ENCODE measurements at regions not wholly inside any gene's neighbourhood (a gene's known extent, or its start where the extent isn't known, plus 50 kb on each side); places are given as distances from the start of the nearest gene placed in this dataset.
"Not testable (repeated sequence)": the region's sequence is repeated elsewhere in the genome, so short reads cannot be mapped to it uniquely, and the experiment has no call there.

- not testable (repeated sequence) for H3K9me3 Mint-ChIP-seq; H3K27ac Mint-ChIP-seq; H3K36me3 ChIP-seq (ENCODE audit: control insufficient read depth, insufficient read depth, low read length); H3K4me1 Mint-ChIP-seq; H3K9me3 ChIP-seq (ENCODE audit: control insufficient read depth, low read length); H3K27ac ChIP-seq (ENCODE audit: low read depth, low read length); H3K4me3 Mint-ChIP-seq; H3K4me3 ChIP-seq (ENCODE audit: low read length); H3K27me3 Mint-ChIP-seq (ENCODE audit: insufficient read depth); DNase-seq; H3K9ac ChIP-seq (ENCODE audit: extremely low read depth, low read length, poor library complexity, severe bottlenecking); H3K36me3 Mint-ChIP-seq (ENCODE audit: low read depth); H3K27me3 ChIP-seq (ENCODE audit: control insufficient read depth, insufficient read depth, low read length, poor library complexity, severe bottlenecking); H3K4me1 ChIP-seq (ENCODE audit: control insufficient read depth, insufficient read depth, low read length)
- WGBS, 2 experiments (ENCODE audit: insufficient coverage in 1 of 2, insufficient read length in 1 of 2): 68% methylated on average over 7 of the region's 16 CpGs; no CpG with 5 or more reads in 1 of the 2 experiments
These were observed 478.7 kb downstream of the TP53TG3F start for GRCh38 chr16:33938097-33938496.

- H3K4me1 ChIP-seq (ENCODE audit: control insufficient read depth, insufficient read depth, low read length); H3K36me3 Mint-ChIP-seq (ENCODE audit: low read depth); H3K27ac ChIP-seq (ENCODE audit: low read depth, low read length); H3K4me3 ChIP-seq (ENCODE audit: low read length); DNase-seq; H3K27me3 Mint-ChIP-seq (ENCODE audit: insufficient read depth); H3K9me3 Mint-ChIP-seq; H3K27me3 ChIP-seq (ENCODE audit: control insufficient read depth, insufficient read depth, low read length, poor library complexity, severe bottlenecking); H3K4me1 Mint-ChIP-seq; H3K9me3 ChIP-seq (ENCODE audit: control insufficient read depth, low read length); H3K36me3 ChIP-seq (ENCODE audit: control insufficient read depth, insufficient read depth, low read length); H3K9ac ChIP-seq (ENCODE audit: extremely low read depth, low read length, poor library complexity, severe bottlenecking); H3K27ac Mint-ChIP-seq; H3K4me3 Mint-ChIP-seq: not testable (repeated sequence)
- WGBS, 2 experiments (ENCODE audit: insufficient coverage in 1 of 2, insufficient read length in 1 of 2): no CpG with 5 or more reads among the region's 7 CpGs
These were observed 502.1 kb downstream of the TP53TG3F start for GRCh38 chr16:33961536-33961935.

- not testable (repeated sequence) for H3K4me3 Mint-ChIP-seq; H3K36me3 ChIP-seq (ENCODE audit: control insufficient read depth, insufficient read depth, low read length); H3K4me3 ChIP-seq (ENCODE audit: low read length); DNase-seq; H3K27ac ChIP-seq (ENCODE audit: low read depth, low read length); H3K27me3 ChIP-seq (ENCODE audit: control insufficient read depth, insufficient read depth, low read length, poor library complexity, severe bottlenecking); H3K27me3 Mint-ChIP-seq (ENCODE audit: insufficient read depth); H3K36me3 Mint-ChIP-seq (ENCODE audit: low read depth); H3K9me3 ChIP-seq (ENCODE audit: control insufficient read depth, low read length); H3K9me3 Mint-ChIP-seq; H3K9ac ChIP-seq (ENCODE audit: extremely low read depth, low read length, poor library complexity, severe bottlenecking); H3K4me1 Mint-ChIP-seq; H3K4me1 ChIP-seq (ENCODE audit: control insufficient read depth, insufficient read depth, low read length); H3K27ac Mint-ChIP-seq
- no CpG with 5 or more reads among the region's 2 CpGs for WGBS, 2 experiments (ENCODE audit: insufficient coverage in 1 of 2, insufficient read length in 1 of 2)
These were observed 506.1 kb downstream of the TP53TG3F start for GRCh38 chr16:33965534-33965933.

- H3K36me3 Mint-ChIP-seq (ENCODE audit: low read depth); H3K4me1 Mint-ChIP-seq; H3K4me1 ChIP-seq (ENCODE audit: control insufficient read depth, insufficient read depth, low read length); H3K27me3 ChIP-seq (ENCODE audit: control insufficient read depth, insufficient read depth, low read length, poor library complexity, severe bottlenecking); H3K9me3 Mint-ChIP-seq; H3K4me3 ChIP-seq (ENCODE audit: low read length); H3K4me3 Mint-ChIP-seq; H3K36me3 ChIP-seq (ENCODE audit: control insufficient read depth, insufficient read depth, low read length); H3K9me3 ChIP-seq (ENCODE audit: control insufficient read depth, low read length); H3K27me3 Mint-ChIP-seq (ENCODE audit: insufficient read depth); H3K9ac ChIP-seq (ENCODE audit: extremely low read depth, low read length, poor library complexity, severe bottlenecking); H3K27ac Mint-ChIP-seq; H3K27ac ChIP-seq (ENCODE audit: low read depth, low read length); DNase-seq: not testable (repeated sequence)
- 70% methylated on average over 1 of the region's 2 CpGs; no CpG with 5 or more reads in 1 of the 2 experiments for WGBS, 2 experiments (ENCODE audit: insufficient coverage in 1 of 2, insufficient read length in 1 of 2)
These were observed 507.4 kb downstream of the TP53TG3F start for GRCh38 chr16:33966855-33967254.

- not testable (repeated sequence) for H3K4me1 ChIP-seq (ENCODE audit: control insufficient read depth, insufficient read depth, low read length); H3K4me3 ChIP-seq (ENCODE audit: low read length); H3K9me3 Mint-ChIP-seq; H3K27ac Mint-ChIP-seq; DNase-seq; H3K9ac ChIP-seq (ENCODE audit: extremely low read depth, low read length, poor library complexity, severe bottlenecking); H3K4me1 Mint-ChIP-seq; H3K27ac ChIP-seq (ENCODE audit: low read depth, low read length); H3K36me3 ChIP-seq (ENCODE audit: control insufficient read depth, insufficient read depth, low read length); H3K4me3 Mint-ChIP-seq; H3K9me3 ChIP-seq (ENCODE audit: control insufficient read depth, low read length); H3K27me3 Mint-ChIP-seq (ENCODE audit: insufficient read depth); H3K36me3 Mint-ChIP-seq (ENCODE audit: low read depth); H3K27me3 ChIP-seq (ENCODE audit: control insufficient read depth, insufficient read depth, low read length, poor library complexity, severe bottlenecking)
- WGBS, 2 experiments (ENCODE audit: insufficient coverage in 1 of 2, insufficient read length in 1 of 2): no CpG with 5 or more reads among the region's 8 CpGs
These were observed 515.1 kb downstream of the TP53TG3F start for GRCh38 chr16:33974557-33974956.

- not testable (repeated sequence) for H3K27ac ChIP-seq (ENCODE audit: low read depth, low read length); H3K27ac Mint-ChIP-seq; DNase-seq; H3K27me3 Mint-ChIP-seq (ENCODE audit: insufficient read depth); H3K9me3 Mint-ChIP-seq; H3K36me3 Mint-ChIP-seq (ENCODE audit: low read depth); H3K9ac ChIP-seq (ENCODE audit: extremely low read depth, low read length, poor library complexity, severe bottlenecking); H3K4me1 ChIP-seq (ENCODE audit: control insufficient read depth, insufficient read depth, low read length); H3K4me3 ChIP-seq (ENCODE audit: low read length); H3K4me3 Mint-ChIP-seq; H3K9me3 ChIP-seq (ENCODE audit: control insufficient read depth, low read length); H3K27me3 ChIP-seq (ENCODE audit: control insufficient read depth, insufficient read depth, low read length, poor library complexity, severe bottlenecking); H3K36me3 ChIP-seq (ENCODE audit: control insufficient read depth, insufficient read depth, low read length); H3K4me1 Mint-ChIP-seq
- WGBS, 2 experiments (ENCODE audit: insufficient coverage in 1 of 2, insufficient read length in 1 of 2): no CpG with 5 or more reads among the region's 55 CpGs
These were observed 516.3 kb downstream of the TP53TG3F start for GRCh38 chr16:33975744-33976143.

- not testable (repeated sequence) for DNase-seq; H3K27ac Mint-ChIP-seq; H3K36me3 ChIP-seq (ENCODE audit: control insufficient read depth, insufficient read depth, low read length); H3K9ac ChIP-seq (ENCODE audit: extremely low read depth, low read length, poor library complexity, severe bottlenecking); H3K27me3 ChIP-seq (ENCODE audit: control insufficient read depth, insufficient read depth, low read length, poor library complexity, severe bottlenecking); H3K4me1 ChIP-seq (ENCODE audit: control insufficient read depth, insufficient read depth, low read length); H3K9me3 Mint-ChIP-seq; H3K4me1 Mint-ChIP-seq; H3K4me3 ChIP-seq (ENCODE audit: low read length); H3K36me3 Mint-ChIP-seq (ENCODE audit: low read depth); H3K9me3 ChIP-seq (ENCODE audit: control insufficient read depth, low read length); H3K27me3 Mint-ChIP-seq (ENCODE audit: insufficient read depth); H3K27ac ChIP-seq (ENCODE audit: low read depth, low read length); H3K4me3 Mint-ChIP-seq
- 80% methylated on average over 6 of the region's 25 CpGs; no CpG with 5 or more reads in 1 of the 2 experiments for WGBS, 2 experiments (ENCODE audit: insufficient coverage in 1 of 2, insufficient read length in 1 of 2)
These were observed 517.1 kb downstream of the TP53TG3F start for GRCh38 chr16:33976521-33976920.

Data from endodermal cell (in vitro differentiated cells).